Germinal center (tissue), 1 donor: ENCODE measurements at regions not wholly inside any gene's neighbourhood (a gene's known extent, or its start where the extent isn't known, plus 50 kb on each side); places are given as distances from the start of the nearest gene placed in this dataset.
"Not testable (repeated sequence)": the region's sequence is repeated elsewhere in the genome, so short reads cannot be mapped to it uniquely, and the experiment has no call there.

Experiments
- DNase-seq: peaks from one replicate; pipeline ENCODE4 v3.0.0; 2012; ENCODE audit warnings: mixed read lengths, low spot score

DNA sequence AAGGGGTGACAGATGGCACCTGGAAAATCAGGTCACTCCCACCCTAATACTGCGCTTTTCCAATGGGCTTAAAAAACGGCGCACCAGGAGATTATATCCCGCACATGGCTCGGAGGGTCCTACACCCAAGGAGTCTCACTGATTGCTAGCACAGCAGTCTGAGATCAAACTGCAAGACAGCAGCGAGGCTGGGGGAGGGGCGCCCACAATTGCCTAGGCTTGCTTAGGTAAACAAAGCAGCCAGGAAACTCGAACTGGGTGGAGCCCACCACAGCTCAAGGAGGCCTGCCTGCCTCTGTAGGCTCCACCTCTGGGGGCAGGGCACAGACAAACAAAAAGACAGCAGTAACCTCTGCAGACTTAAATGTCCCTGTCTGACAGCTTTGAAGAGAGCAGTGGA is 205.7 kb upstream of the HTR1E start:
- not testable (repeated sequence) for DNase-seq

DNA sequence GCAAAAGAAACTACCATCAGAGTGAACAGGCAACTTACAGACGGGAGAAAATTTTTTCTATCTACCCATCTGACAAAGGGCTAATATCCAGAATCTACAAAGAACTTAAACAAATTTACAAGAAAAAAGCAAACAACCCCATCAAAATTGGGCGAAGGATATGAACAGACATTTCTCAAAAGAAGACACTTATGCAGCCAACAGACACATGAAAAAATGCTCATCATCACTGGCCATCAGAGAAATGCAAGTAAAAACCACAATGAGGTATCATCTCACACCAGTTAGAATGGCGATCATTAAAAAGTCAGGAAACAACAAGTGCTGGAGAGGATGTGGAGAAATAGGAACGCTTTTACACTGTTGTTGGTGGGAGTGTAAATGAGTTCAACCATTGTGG is 206.6 kb upstream of the HTR1E start:
- not testable (repeated sequence) for DNase-seq

DNA sequence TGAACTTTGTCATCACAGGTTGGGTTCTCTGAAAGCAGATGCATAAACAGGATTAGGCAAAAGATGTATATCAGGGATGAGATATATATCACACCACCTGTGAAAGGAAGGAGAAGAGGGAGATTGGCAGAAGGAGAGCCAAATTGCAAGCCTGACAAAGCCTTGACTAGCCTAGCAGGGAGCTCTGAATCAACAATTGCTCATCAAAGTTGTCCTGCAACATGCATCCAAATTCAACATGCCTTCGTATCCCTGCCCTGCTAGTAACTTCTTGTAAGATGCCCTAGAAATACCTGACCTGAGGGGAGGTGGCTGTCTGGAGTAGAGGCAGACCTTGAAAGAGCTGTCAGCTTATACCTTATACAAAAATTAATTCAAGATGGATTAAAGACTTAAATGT is 207.1 kb upstream of the HTR1E start:
- no peak for DNase-seq

DNA sequence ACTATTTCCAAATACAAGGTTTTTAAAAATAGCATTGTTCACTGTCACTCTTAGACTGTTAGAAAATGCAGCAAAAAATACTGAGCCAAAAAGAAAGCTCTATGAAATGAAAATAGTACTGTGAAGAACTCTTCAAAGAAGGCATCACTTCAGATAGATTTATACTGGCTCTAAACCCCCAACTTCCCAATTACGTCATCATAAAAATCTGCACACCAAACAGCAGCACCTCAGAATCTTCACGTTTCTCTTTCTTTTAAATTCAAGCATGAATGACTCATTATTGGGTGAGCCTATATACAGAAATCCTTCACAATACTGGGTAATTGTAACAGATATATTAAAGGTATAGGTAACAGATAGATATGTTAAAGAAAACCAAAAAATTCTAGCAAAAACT is 208.4 kb upstream of the HTR1E start:
- DNase-seq, result no peak

DNA sequence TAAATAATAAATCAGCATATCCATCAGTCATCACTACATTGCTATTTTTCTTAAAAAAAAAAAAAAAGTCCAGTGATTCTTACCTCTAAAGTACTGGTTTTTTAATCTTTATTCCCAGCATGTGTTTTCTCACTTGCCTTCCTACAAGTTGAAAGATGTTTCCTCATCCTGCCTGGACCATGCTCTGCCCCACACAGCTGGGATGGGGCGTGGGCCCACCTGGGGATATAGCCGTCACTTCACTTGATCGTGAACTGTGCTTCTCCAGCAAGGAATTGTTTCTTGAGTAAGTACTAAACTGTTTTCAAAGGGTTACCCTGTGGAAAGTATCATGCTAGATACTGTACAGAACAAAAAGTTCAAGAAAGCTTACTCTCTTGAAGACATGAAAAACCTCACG is 212.6 kb upstream of the HTR1E start:
- no peak for DNase-seq

DNA sequence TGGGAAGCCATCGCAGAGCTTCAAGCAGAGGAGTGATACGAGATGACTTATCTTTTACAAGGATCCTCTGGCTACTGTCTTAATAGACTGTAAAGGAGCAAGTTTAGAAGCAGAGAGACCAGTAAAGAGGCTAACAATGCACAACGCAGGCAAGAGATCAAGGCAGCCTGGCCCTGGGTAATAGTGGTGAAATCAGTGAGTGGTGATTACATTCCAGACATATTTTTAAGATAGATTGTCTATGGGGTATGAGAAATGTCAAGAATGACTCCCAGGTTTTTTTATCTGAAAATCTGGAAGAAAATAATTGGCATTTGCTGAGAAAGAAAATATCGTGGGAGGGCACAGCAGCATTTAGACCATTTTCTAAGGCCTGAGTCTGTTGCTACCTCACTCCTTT is 213.6 kb upstream of the HTR1E start:
- DNase-seq, result no peak

DNA sequence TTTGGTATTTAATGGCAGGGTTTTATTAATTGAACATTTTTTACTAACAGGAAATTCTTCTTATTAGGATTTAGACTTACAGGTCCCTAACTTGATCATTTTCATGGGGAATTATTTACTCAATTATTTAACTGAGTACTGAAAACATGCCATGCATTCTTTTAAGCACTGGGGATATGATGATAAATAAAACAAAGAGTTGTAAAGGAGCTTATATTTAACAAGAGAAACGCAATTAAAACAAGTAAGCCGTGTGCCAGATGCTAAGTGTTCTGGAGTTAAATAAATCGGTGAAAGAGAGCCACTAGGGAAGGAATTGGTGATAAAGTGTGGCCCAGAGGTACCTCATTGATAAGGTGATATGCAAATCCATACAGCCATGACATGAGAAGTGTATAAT is 214.2 kb upstream of the HTR1E start:
- DNase-seq, result no peak

DNA sequence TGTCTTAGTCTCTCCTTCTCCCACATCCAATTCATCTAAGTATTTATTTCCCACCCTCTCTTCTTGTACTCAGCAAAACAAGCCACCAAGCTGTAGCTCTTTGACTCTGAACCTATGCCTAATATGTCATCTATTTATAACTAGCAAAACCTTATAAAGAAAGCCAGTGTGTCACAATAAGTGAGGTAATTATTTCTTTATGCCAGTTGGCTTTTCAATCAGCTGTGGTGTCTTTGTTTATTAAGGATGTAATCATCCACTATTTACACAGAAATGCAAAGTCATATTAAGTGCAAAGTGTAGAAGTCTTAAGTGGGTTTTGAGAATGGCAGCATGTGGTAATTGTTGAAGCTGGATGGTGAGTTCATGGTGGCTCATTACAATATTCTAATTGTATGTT is 215.2 kb upstream of the HTR1E start:
- DNase-seq, result no peak

DNA sequence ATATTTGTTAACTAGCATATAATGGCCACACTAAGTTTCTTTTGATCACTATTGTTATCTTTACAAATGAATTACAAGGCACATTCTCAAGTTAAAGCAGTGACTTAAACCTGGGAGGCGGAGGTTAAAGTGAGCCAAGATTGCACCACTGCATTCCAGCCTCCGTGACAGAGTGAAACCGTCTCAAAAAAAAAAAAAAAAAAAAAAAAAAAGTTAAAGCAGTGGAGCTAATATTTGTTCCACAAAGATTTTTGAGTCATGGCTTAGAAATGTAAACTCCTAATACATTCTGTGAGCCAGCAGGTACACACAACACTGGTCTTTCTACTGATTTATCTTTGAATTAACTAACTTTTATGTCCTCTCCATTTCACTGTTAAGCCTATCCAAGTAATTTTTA is 221.7 kb upstream of the HTR1E start:
- no peak for DNase-seq

DNA sequence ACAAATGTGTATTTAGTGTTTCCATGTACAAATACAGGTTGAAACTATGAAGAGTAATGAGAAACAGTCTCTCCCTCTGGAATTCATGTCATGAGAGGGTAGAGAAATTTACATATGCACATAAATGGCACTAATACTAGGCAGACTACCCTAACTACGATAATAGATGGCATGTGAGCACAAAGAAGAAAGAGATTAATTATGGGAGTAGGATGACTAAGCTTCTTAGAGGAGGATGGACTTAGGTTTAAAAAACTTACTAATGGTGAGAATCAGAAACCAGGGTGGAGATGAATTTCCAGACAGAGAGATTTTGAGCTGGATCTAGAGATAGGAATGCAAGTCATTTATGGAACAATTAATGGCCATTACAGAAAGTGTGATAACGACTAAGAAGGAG is 225.3 kb upstream of the HTR1E start:
- no peak for DNase-seq

DNA sequence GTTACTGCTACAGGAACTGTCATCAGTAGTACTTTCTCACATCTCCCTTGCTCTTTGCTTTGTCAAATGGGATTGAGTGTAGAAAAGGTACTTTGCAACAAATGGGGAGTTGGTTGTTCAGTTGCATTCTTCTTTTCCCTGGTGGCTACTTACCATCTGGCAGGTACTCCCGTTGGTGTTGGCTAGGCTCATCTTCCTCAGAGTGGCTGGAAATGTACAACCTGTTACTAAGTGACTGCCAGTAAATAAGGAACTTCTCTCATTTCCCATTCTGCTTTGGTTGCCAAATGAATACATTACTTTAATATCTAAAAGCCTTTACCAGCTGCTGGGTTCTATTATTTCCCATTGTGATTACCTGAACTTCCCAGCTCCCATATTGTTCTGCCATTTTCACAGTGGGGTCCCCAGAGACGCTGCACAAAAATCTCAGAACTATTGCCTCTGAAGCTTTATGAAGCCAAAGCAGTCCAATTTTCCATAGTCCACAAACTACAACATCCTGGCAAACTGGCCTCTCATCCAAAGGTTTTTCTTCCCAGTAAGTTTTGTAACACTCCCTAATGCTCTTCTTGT is 229.7 kb upstream of the HTR1E start:
- DNase-seq, result no peak

DNA sequence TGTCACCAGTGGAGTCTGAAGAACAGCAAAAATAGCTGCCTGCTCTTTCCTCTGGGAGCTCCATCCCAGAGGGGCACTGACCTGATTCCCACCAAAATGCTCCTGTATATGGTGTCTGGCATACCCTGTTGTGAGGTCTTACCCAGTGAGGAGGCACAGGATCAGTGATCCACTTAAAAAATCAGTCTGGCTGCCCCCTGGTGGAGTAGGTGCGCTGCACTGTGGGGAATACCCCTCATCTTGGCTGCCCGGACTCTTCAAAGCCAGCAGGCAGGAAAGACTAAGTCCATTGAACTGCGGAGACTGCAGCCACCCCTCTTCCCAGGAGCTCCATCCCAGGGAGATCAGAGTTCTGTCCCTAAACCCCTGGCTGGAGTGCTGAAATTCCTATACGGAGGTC is 230.9 kb upstream of the HTR1E start:
- no peak for DNase-seq

DNA sequence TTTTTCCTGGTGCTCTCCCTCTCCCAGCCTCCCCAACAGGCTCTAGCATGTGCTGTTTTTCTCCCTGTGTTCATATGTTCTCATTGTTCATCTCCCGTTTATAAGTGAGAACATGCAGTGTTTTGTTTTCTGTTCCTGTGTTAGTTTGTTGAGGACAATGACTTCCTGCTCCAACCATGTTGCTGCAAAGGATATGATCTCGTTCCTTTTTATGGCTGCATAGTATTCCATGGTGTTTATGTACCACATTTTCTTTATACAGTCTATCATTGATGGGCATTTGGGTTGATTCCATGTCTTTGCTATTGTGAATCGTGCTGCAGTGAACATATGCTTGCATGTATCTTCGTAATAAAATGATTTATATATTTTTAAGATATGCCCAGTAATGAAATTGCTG is 236.1 kb upstream of the HTR1E start:
- DNase-seq, result not testable (repeated sequence)

DNA sequence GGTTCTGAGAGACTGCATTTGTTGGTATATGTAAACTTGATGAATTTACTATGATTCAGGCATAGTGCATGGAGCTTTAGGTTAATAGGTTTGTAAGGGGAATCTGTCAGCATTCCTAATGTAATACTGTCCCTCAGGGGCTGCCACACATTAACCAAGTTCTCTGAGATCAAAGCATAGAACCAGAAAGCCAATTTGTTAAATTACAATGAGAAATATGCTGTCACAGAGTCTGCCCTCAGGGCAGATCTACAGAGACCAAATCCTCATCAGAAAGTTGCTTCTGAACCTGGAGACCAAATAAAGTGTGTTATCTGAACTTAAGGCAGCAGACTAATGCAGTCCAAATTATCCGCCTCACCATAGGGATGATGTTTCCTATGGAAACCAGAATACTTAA is 250.8 kb upstream of the HTR1E start:
- no peak for DNase-seq

DNA sequence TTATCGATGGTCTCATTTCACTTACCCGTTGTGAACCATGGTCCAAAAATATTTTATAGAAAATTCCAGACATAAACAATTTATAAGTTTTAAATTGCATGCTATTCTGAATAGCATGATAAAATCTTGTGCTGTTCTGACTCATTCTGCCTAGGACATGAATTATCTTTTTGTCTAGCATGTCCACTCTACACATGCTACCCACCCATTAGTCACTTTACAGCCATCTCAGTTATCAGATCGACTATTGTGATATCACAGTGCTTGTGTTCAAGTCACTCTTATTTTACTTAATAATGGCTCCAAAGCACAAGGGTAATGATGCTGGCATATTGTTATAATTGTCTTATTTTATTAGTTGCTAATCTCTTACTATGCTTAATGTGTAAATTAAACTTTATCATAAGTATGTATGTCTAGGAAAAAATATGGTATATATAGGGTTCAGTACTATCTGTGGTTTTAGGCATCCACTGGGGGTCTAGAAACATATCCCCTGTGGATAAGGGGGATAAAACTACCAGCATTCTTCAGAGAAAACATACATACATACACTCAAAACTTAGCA is 252.0 kb upstream of the HTR1E start:
- DNase-seq, result no peak

DNA sequence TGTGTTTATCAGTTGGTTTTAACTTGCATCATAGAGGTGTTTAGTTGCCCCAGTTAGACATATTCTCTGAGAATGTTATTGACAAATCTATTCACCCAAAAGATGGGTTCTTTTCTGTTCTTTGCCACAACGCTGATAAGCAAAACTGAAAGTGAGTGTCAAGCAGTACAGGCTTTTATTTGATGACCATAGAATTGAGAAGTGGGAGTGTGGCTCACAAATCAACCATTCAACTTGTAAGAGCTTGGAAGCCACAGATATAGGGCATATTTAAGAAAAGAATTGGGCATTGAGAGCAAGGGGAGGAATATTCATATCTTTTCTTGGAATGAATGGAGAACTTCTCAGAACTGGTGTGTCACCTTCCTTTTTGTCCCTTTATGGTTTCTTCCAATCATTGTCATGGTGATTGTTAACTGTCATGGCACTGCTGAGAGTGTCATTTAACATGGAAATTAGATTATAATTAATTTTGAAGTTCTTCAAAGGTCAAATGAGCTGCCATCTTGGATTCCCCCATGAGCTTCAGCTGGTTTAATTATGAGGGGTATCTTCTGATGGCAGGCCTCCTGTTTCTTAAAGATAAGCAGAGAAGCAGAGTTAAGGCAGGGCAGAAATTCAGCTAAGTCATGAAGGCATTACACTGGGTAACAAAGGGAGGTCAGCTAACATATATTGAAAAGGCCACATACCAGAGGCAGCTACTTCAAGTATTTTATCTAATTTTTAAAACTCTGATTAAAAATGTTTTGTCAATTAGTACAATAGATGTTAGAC is 254.0 kb upstream of the HTR1E start:
- DNase-seq, result no peak

DNA sequence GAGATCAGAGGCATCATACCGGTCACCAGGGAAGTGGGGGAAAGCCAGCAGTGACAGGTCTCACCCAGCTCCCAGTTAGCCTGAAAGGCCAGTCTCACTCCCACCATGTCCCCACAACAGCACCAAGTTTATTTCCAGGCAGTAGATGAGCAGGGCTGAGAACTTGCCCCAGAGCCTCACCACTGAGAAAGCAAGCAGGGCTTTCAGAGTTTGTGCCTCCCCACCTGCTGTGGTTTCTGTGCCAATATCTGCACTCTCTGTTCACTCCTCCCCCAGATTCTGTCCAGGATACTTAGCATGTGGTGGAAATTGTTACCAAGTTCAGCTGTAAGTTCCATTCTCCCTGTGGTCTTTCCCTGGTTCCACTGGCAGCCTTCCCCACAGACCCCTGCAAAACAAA is 255.0 kb upstream of the HTR1E start:
- no peak for DNase-seq

DNA sequence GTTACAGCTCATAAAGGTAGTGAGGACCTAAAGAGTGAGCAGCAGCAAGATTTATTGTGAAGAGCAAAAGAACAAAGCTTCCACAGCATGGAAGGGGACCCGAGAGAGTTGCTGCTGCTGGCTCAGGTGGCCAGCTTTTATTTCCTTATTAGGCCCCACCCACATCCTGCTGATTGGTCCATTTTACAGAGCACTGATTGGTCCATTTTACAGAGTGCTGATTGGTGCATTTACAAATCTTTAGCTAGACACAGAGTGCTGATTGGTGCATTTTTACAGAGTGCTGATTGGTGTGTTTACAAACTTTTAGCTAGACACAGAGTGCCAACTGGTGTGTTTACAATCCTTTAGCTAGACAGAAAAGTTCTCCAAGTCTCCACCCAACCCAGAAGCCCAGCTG is 256.2 kb upstream of the HTR1E start:
- not testable (repeated sequence) for DNase-seq

DNA sequence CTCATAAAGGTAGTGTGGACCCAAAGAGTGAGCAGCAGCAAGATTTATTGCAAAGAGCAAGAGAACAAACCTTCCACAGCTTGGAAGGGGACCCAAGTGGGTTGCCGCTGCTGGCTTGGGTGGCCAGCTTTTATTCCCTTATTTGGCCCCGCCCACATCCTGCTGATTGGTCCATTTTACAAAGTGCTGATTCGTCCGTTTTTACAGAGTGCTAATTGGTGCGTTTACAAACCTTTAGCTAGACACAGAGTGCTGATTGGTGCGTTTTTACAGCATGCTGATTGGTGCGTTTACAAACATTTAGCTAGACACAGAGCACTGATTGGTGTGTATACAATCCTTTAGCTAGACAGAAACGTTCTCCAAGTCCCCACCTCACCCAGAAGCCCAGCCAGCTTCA is 265.2 kb upstream of the HTR1E start:
- DNase-seq, result not testable (repeated sequence)

DNA sequence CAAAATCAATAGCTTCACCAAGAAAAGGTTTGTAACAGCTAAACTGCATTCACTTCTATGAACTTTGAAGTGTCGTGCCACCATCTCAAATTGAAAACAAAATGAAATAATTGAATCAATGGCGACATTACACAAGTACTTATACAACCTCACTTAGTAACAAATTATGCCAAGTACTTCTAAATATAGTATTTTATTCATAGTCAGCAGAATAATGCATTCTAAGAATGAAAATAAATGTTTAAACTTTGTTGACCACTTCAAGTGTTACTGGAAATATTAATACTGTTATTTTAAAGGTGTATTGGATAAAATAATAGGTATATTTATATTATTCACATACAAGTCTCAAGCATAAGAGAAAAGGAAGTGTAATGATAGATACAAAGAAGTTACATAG is 280.1 kb upstream of the HTR1E start:
- no peak for DNase-seq

DNA sequence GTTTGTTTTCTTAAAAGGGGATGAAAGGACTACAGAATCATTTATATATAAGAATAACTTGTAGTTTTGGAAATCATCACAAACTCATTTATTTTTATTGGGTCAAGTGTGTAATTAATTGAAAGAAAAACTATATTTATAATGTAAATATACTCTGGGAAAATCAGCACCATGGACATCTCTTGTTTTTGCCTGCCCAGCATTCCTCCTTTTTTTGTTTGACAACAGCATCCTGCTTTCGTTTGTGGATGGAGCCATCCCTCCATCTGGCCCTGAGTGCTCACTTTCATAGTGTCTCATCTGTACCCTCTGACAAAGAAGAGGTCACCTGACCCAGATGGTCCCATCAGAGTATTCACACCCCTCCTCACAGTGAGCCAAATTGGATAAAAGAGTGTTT is 308.2 kb upstream of the HTR1E start:
- no peak for DNase-seq

DNA sequence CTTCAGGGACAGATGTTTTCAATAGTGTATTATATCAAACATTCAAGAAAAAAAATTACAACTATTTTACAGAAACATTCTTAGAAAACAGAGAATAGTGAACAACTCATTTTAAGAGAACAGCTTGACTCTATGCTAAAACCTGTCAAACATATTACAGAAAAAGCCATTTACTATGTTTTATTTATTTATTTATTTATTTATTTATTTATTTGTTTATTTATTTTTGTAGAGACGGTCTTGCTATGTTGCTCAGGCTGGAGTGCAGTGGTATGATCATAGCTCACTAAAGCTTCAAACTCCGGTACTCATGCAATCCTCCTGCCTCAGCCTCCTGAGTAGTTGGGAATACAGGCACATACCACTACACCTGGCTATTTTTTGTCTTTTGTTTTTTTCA is 317.9 kb upstream of the HTR1E start:
- DNase-seq, result no peak

DNA sequence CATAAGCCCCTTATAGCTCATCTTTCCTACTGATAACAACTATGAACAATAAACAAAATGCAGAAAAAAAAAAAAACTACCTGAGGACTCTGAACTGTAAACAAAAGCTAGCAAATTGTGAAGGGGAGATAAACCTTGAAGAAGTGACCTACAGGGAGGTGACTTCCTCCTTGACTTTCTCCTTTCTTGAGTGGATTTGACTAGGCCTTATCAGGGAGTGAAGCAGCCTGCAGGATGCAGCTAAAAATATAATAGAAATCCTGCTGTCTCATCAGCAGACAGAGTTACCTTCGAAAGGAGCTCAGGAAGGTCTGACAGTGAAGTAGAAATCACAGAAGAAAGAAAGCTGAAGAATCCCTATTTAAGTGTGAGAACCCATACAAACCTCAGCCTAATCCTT is 322.0 kb upstream of the HTR1E start:
- no peak for DNase-seq
